HepG2 (cell line): ENCODE measurements at regions not wholly inside any gene's neighbourhood (a gene's known extent, or its start where the extent isn't known, plus 50 kb on each side); places are given as distances from the start of the nearest gene placed in this dataset.

ENCODE experiments used
- ATAC-seq: fragments of 200-7000 bp; cut with Tn5 transposase; 3 replicates; pipeline ENCODE4 v1.9.1; 2020; ENCODE audit warnings: mild to moderate bottlenecking, moderate library complexity
- BruUV-seq: library from RNA; stranded (reverse); fragments of 400-500 nt; replicated peaks from 2 replicates; lab custom pipeline; 2021; lab: Mats Ljungman, UMichigan
- CTCF ChIA-PET: fragments of 300-600 bp; formaldehyde crosslinking; extraction: SDS; loops from one replicate; lab custom pipeline; 2021; ENCODE audit warnings: low total read pairs, inconsistent platforms, low intra/inter-chr PET ratio; lab: Yijun Ruan, JAX
- POLR2A ChIA-PET: fragments of 350-600 bp; sonication (Branson Sonifier 250); formaldehyde crosslinking; loops from one replicate; lab custom pipeline; 2020; ENCODE audit warnings: antibody characterized with exemption, inconsistent platforms; lab: Yijun Ruan, JAX
- DNase-seq: peaks from one replicate; pipeline ENCODE4 v3.0.0-alpha.2; 2015; ENCODE audit warnings: low spot score
- FAIRE-seq: peaks from 3 replicates; lab custom pipeline; 2011; peaks lifted over from hg19 to GRCh38; lab: Jason Lieb, UNC
- H2AFZ ChIP-seq: one replicate; pipeline ENCODE4 v1.6.1; 2011; ENCODE audit warnings: low read length, inconsistent platforms
- H3K27ac ChIP-seq: fragments of 300-600 bp; 3 replicates; pipeline ENCODE4 v1.8.0; 2011; ENCODE audit warnings: mixed run types, mild to moderate bottlenecking, mixed read lengths, low read length, inconsistent platforms; ENCODE audit not compliant: insufficient read depth; ENCODE audit errors: extremely low read length
- H3K27me3 ChIP-seq, 2 experiments: fragments of 200-600 bp in 1 of 2; 2 replicates in 1 of 2; 3 replicates in 1 of 2; pipeline versions ENCODE4 v1.6.0 to v1.8.0; 2011; ENCODE audit warnings: low read length in 2 of 2, mild to moderate bottlenecking in 2 of 2, moderate library complexity in 2 of 2, inconsistent platforms in 1 of 2; ENCODE audit not compliant: insufficient read depth in 2 of 2, control insufficient read depth in 1 of 2
- H3K36me3 ChIP-seq, 2 experiments: fragments of 200-600 bp in 1 of 2; replicated peaks in 1 of 2; 2 replicates in 1 of 2; 3 replicates in 1 of 2; pipeline versions ENCODE4 v1.5.1 to v1.8.0; 2011; ENCODE audit warnings: low read length in 2 of 2, inconsistent platforms in 1 of 2; ENCODE audit not compliant: insufficient read depth in 2 of 2, control insufficient read depth in 1 of 2
- H3K4me1 ChIP-seq: 2 replicates; pipeline ENCODE4 v1.5.1; 2012; ENCODE audit warnings: low read length, inconsistent platforms; ENCODE audit not compliant: insufficient read depth
- H3K4me2 ChIP-seq: 2 replicates; pipeline ENCODE4 v1.6.0; 2011; ENCODE audit warnings: low read depth, low read length, inconsistent platforms
- H3K4me3 ChIP-seq, 3 experiments: fragments of 200-600 bp in 1 of 3; sonication (generic), shearing (Covaris generic) in 1 of 3; replicated peaks in 1 of 3; 2 replicates each; pipeline ENCODE4 v1.5.1; 2011 to 2016; ENCODE audit warnings: low read length in 3 of 3, inconsistent platforms in 2 of 3, low read depth in 2 of 3, mild to moderate bottlenecking in 2 of 3, control low read depth in 1 of 3, mixed read lengths in 1 of 3; ENCODE audit not compliant: insufficient read depth in 1 of 3
- H3K79me2 ChIP-seq: one replicate; pipeline ENCODE4 v1.6.1; 2011; ENCODE audit warnings: low read length, inconsistent platforms; ENCODE audit not compliant: insufficient read depth
- H3K9ac ChIP-seq: 2 replicates; pipeline ENCODE4 v1.6.0; 2011; ENCODE audit warnings: mild to moderate bottlenecking, low read depth, low read length, inconsistent platforms; ENCODE audit not compliant: insufficient read depth
- H3K9me3 ChIP-seq: 2 replicates; pipeline ENCODE4 v1.5.1; 2012; ENCODE audit warnings: mild to moderate bottlenecking, low read length
- H4K20me1 ChIP-seq: 2 replicates; pipeline ENCODE4 v1.6.0; 2011; ENCODE audit warnings: inconsistent platforms, mild to moderate bottlenecking, low read length, moderate library complexity; ENCODE audit not compliant: insufficient read depth
- IRF9 ChIP-seq: sonication (generic); formaldehyde crosslinking; IDR thresholded peaks from 2 replicates; pipeline ENCODE4 v1.8.0; 2022; ENCODE audit warnings: missing genetic modification reagents, mild to moderate bottlenecking, borderline replicate concordance
- MAFF ChIP-seq: IDR thresholded peaks from 2 replicates; pipeline ENCODE4 v1.6.1; 2011; ENCODE audit warnings: low read depth, low read length, improper control_type of control experiment
- MAFK ChIP-seq, 2 experiments: IDR thresholded peaks in 1 of 2; conservative IDR thresholded peaks in 1 of 2; 2 replicates each; pipeline ENCODE4 v1.6.1; 2011; ENCODE audit warnings: improper control_type of control experiment in 2 of 2, low read length in 2 of 2
- MNT ChIP-seq: fragments of 450-650 bp; IDR thresholded peaks from 2 replicates; pipeline ENCODE4 v1.6.1; 2016
- PHF8 ChIP-seq: sonication (generic); formaldehyde crosslinking; IDR thresholded peaks from 2 replicates; pipeline ENCODE4 v1.5.0; 2020; ENCODE audit warnings: missing genetic modification reagents
- SCMH1 ChIP-seq: sonication (generic); formaldehyde crosslinking; IDR thresholded peaks from 2 replicates; pipeline ENCODE4 v1.9.0; 2021; ENCODE audit warnings: missing genetic modification reagents, mild to moderate bottlenecking, borderline replicate concordance
- ZNF136 ChIP-seq: sonication (generic); formaldehyde crosslinking; IDR thresholded peaks from 2 replicates; pipeline ENCODE4 v1.8.1; 2022; ENCODE audit warnings: low read depth, mild to moderate bottlenecking, moderate library complexity, missing genetic modification reagents
- ZNF24 ChIP-seq: fragments of 450-650 bp; IDR thresholded peaks from 2 replicates; pipeline ENCODE4 v1.6.1; 2017; ENCODE audit warnings: antibody characterized with exemption, mild to moderate bottlenecking
- ZNF570 ChIP-seq: sonication (generic); formaldehyde crosslinking; IDR thresholded peaks from 2 replicates; pipeline ENCODE4 v1.4.0; 2020; ENCODE audit warnings: mild to moderate bottlenecking, missing genetic modification reagents, borderline replicate concordance
- ZNF629 ChIP-seq: sonication (generic); formaldehyde crosslinking; conservative IDR thresholded peaks from 2 replicates; pipeline ENCODE4 v1.5.0; 2020; ENCODE audit warnings: missing genetic modification reagents
- WGBS: methylation state at CpG from one replicate; pipeline ENCODE4 v1.1.6; 2017; ENCODE audit warnings: low lambda C conversion rate; 5-methylcytosine and 5-hydroxymethylcytosine counted together
- in situ Hi-C: cut with HindIII; loops from 2 replicates; pipeline ENCODE4 v1.10.0; 2017; ENCODE audit warnings: low pct_unique_long_range_greater_than_20kb; ENCODE audit not compliant: extremely low pct_ligation_motif_present
- intact Hi-C: fragments of 100-400 bp; cut with micrococcal nuclease; formaldehyde crosslinking; loops from one replicate; pipeline ENCODE4 v1.10.0; 2022; ENCODE audit not compliant: unreplicated experiment

GRCh38 chr4:17326756-17327155 lies 185.1 kb downstream of the QDPR start:
- no peaks in the 10 kb centered on the region for H3K36me3 ChIP-seq
- 2% methylated on average over 2 of the region's 2 CpGs for WGBS
- no peak overlapping the region for H2AFZ ChIP-seq
- no peak overlapping the region for H3K4me3 ChIP-seq
- H3K27me3 ChIP-seq, result peaks cover 0 to 7% of the 10 kb centered on the region in 2 experiments; a peak in 1 of 5 replicates
- POLR2A ChIA-PET, result no interaction called here
- DNase-seq, result no peak
- intact Hi-C loops (no loop called here), in situ Hi-C loops (loop anchor here (5.0 to 25.0 kb wide), 3 partner anchors 412 to 1039 kb away; no protein-coding TSS in a partner anchor)
- no TSS peak for BruUV-seq
- H4K20me1 ChIP-seq, result no peaks in the 10 kb centered on the region
- FAIRE-seq, result no peak
- no peaks in the 10 kb centered on the region for H3K9me3 ChIP-seq
- H3K79me2 ChIP-seq, result no peaks in the 10 kb centered on the region
- H3K4me2 ChIP-seq, result no peak overlapping the region
- no peak overlapping the region for H3K27ac ChIP-seq
- H3K4me1 ChIP-seq, result no peaks in the 10 kb centered on the region
- H3K9ac ChIP-seq, result no peak overlapping the region
- no peak for ATAC-seq
- peak; percentile 63 to 83 for TF ChIP-seq MAFK (conservative IDR thresholded peaks at IDR 0.05 in 1 of 2, IDR thresholded peaks at IDR 0.05 in 1 of 2; ENCODE audit: low read length in 2 of 2)
- TF ChIP-seq ZNF24, result no peak
- TF ChIP-seq MAFF, result peak; percentile 78
- CTCF ChIA-PET, result no interaction called here

GRCh38 chr4:17325098-17325497 lies 186.8 kb downstream of the QDPR start:
- no peak for TF ChIP-seq MNT
- no peak for TF ChIP-seq SCMH1
- TF ChIP-seq ZNF629 (CRISPR knock-in tag), result peak; percentile 58
- TF ChIP-seq PHF8, result no peak
- no peak for TF ChIP-seq ZNF570 (CRISPR knock-in tag)
- no peak for TF ChIP-seq IRF9 (CRISPR knock-in tag)
- no peak for TF ChIP-seq ZNF136
- Histone ChIP-seq H2AFZ (no peak overlapping the region), H3K27ac (no peak overlapping the region), H3K9me3 (no peaks in the 10 kb centered on the region), H3K36me3 (no peaks in the 10 kb centered on the region), H3K4me2 (no peak overlapping the region), H3K4me3 (no peak overlapping the region), H3K27me3 (peaks cover 0 to 7% of the 10 kb centered on the region in 2 experiments; a peak in 1 of 5 replicates), H4K20me1 (no peaks in the 10 kb centered on the region), H3K79me2 (no peaks in the 10 kb centered on the region), H3K4me1 (no peaks in the 10 kb centered on the region), H3K9ac (no peak overlapping the region)
- BruUV-seq, result no TSS peak
- DNase-seq (no peak), ATAC-seq (no peak), FAIRE-seq (no peak)
- intact Hi-C loops, result no loop called here
- in situ Hi-C loops, result loop anchor here (5.0 to 25.0 kb wide), 3 partner anchors 410 to 1038 kb away; no protein-coding TSS in a partner anchor
- POLR2A ChIA-PET, result no interaction called here
- WGBS, result 3% methylated on average over 2 of the region's 2 CpGs
- CTCF ChIA-PET, result interaction anchor here (0.7 to 1.6 kb wide), 5 partner anchors 408 to 1299 kb away, joined by 3 to 5 read pairs (median 3); no protein-coding TSS in a partner anchor
